BJ (cell line): ENCODE measurements at regions not wholly inside any gene's neighbourhood (a gene's known extent, or its start where the extent isn't known, plus 50 kb on each side); places are given as distances from the start of the nearest gene placed in this dataset.

Experiments used
- CTCF ChIA-PET: fragments of 350-600 bp; formaldehyde crosslinking; extraction: SDS; loops from one replicate; lab custom pipeline; 2021; ENCODE audit warnings: antibody characterized with exemption, inconsistent platforms; lab: Yijun Ruan, JAX
- POLR2A ChIA-PET: fragments of 300-600 bp; sonication (Branson Sonifier 250); formaldehyde crosslinking; extraction: SDS; loops from one replicate; lab custom pipeline; 2021; ENCODE audit warnings: antibody characterized with exemption; lab: Charles Lee
- DNase-seq: peaks from one replicate; pipeline ENCODE4 v3.0.0-alpha.2; 2011; ENCODE audit warnings: low read depth
- H3K27me3 ChIP-seq: 2 replicates; pipeline ENCODE4 v1.6.0; 2011; ENCODE audit warnings: low read length; ENCODE audit not compliant: control insufficient read depth, insufficient read depth
- H3K36me3 ChIP-seq: 2 replicates; pipeline ENCODE4 v1.5.1; 2011; ENCODE audit warnings: low read length; ENCODE audit not compliant: control insufficient read depth, insufficient read depth
- H3K4me3 ChIP-seq: 2 replicates; pipeline ENCODE4 v1.5.1; 2011; ENCODE audit warnings: low read depth, mild to moderate bottlenecking, control low read depth, low read length
- TF ChIP-seq, protein P1 (sequence below): IDR thresholded peaks from 2 replicates; pipeline ENCODE4 v1.5.1; 2011; ENCODE audit warnings: low read depth, mild to moderate bottlenecking, control low read depth, inconsistent platforms, low read length, moderate library complexity; ENCODE audit not compliant: insufficient read depth

DNA sequence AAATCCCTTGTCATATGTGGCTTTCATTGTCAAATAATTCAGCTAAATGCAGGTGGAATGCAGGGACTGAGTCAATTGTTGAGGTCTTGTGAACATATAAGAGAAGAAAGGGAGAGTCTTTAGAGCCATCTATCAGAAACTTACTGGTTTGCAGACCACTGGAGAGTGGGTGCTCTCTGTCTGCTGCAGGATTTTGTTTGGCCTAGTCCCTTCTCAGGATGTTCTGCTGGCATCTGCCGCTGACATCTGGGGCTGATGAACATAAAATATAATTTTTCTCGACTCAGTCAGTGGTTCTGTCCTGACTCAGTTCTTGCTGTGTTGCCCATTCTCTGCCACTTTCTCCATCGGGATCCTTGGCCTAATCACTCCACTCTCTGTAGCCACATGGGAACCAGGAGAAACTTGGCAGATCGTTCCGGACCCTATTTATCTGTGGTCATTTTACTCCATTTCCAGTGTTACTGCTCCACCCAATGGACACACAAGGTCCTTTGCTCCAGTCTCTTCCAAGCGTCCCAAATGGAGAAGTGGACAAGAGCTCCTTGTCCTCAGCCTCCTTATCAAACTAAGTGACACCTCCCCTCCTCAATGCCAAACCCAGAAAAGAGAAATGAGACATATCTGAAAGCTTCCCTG lies 436.2 kb downstream of the FAT4 start:
- no peaks in the 10 kb centered on the region for H3K36me3 ChIP-seq
- TF ChIP-seq, protein P1, sequence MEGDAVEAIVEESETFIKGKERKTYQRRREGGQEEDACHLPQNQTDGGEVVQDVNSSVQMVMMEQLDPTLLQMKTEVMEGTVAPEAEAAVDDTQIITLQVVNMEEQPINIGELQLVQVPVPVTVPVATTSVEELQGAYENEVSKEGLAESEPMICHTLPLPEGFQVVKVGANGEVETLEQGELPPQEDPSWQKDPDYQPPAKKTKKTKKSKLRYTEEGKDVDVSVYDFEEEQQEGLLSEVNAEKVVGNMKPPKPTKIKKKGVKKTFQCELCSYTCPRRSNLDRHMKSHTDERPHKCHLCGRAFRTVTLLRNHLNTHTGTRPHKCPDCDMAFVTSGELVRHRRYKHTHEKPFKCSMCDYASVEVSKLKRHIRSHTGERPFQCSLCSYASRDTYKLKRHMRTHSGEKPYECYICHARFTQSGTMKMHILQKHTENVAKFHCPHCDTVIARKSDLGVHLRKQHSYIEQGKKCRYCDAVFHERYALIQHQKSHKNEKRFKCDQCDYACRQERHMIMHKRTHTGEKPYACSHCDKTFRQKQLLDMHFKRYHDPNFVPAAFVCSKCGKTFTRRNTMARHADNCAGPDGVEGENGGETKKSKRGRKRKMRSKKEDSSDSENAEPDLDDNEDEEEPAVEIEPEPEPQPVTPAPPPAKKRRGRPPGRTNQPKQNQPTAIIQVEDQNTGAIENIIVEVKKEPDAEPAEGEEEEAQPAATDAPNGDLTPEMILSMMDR, result peak; percentile 37
- H3K4me3 ChIP-seq, result no peak overlapping the region
- ChIA-PET POLR2A (no interaction called here), CTCF (interaction anchor here (0.9 to 1.6 kb wide), 7 partner anchors 8 to 438 kb away, joined by 3 to 5 read pairs (median 3); partner anchors contain the start of gene FAT4)
- no peak for DNase-seq
- H3K27me3 ChIP-seq, result no peaks in the 10 kb centered on the region

DNA sequence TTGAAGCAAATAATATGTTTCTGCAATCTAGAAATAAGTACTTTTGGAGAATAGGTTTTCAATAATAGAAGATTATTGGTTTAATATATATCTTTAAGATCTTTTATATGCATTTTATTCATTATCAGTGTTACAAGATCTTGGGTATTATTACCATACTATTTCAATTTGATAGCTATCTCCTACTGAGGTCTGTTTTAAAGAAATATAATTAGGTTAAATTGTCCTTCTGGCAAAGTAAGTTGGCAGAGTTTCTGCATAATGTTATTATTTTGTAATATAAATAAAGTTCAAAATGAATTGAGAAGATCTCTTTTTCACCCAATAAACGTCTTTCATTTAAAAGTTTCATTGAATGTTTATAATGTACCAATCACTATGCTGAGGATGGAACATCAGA lies 443.7 kb downstream of the FAT4 start:
- DNase-seq, result no peak
- Histone ChIP-seq H3K36me3 (no peaks in the 10 kb centered on the region), H3K4me3 (no peak overlapping the region), H3K27me3 (no peaks in the 10 kb centered on the region)
- TF ChIP-seq, protein P1, result no peak
- POLR2A ChIA-PET, result no interaction called here
- CTCF ChIA-PET, result no interaction called here

DNA sequence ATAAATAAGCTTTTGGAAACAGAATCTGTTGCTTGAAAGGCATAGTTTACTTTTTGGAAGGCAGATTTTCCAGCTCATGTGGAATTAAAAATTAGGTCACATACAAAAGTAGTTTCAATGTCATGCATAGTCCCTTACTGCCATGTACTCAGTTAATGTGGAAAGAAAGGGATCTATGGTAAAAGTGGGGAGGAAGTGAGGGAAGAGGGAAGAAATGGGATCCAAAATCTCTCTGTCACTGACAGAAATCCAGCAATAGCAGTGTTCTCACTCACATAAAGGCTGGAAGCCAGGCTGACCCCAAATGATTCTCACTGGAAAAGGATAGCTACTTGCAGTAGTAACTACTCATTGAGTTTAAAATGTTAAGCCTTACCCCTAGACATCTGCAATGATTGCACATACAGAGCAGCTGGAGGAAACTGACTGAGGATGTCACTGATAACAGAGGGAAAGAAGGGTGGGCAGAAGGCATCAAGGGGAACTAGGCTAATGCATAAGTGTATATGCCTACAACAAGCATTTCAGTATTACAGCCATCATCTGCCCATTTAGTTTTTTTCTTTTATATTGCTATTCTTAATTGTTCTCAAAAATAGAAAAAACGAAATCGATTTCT lies 445.6 kb downstream of the FAT4 start:
- ChIA-PET POLR2A (no interaction called here), CTCF (interaction anchor here (0.6 to 1.7 kb wide), 2 partner anchors 9 to 78 kb away, joined by 4 read pairs; no protein-coding TSS in a partner anchor)
- H3K27me3 ChIP-seq, result no peaks in the 10 kb centered on the region
- no peak overlapping the region for H3K4me3 ChIP-seq
- H3K36me3 ChIP-seq, result no peaks in the 10 kb centered on the region
- TF ChIP-seq, protein P1, result no peak
- DNase-seq, result no peak

DNA sequence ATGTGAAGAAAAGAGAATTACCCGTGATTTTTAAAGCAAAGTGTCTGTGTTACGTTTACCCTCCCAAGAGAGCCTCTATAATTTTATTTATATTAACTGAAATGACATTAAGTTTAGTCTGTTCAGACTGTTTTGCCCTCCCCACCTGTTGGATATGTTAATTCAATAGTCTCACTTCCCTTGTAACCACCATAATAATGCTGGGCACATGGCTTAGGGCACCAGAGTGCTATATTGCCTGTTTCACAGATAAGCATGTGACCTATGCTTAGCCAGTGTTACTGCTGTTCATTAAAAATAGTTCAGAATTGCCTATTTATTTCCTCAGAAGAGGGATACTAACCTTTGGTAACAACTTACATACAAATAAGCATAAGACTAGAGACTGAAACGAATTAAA lies 446.2 kb downstream of the FAT4 start:
- Histone ChIP-seq H3K36me3 (no peaks in the 10 kb centered on the region), H3K27me3 (no peaks in the 10 kb centered on the region), H3K4me3 (no peak overlapping the region)
- POLR2A ChIA-PET, result no interaction called here
- DNase-seq, result no peak
- TF ChIP-seq, protein P1, result no peak
- CTCF ChIA-PET, result interaction anchor here (0.6 to 1.7 kb wide), 2 partner anchors 10 to 78 kb away, joined by 4 read pairs; no protein-coding TSS in a partner anchor

DNA sequence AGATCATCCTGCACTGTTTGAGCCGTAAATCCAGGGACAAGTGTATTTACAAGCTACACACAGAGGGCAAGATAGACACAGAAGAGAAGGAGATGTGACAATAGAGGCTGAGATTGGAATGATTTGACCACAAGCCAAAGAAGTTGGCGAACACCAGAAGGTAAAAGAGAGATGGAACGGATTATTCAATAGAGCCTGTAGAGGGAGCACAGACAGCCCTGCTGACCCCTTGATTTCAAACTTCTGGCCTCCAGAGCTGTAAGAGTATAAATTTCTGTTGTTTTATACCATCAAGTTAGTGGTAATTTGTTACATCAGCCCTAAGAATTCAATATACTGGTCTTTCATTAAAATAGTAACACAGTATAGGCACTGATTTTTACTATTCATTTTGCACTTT lies 447.8 kb downstream of the FAT4 start:
- CTCF ChIA-PET, result no interaction called here
- H3K27me3 ChIP-seq, result no peaks in the 10 kb centered on the region
- H3K36me3 ChIP-seq, result no peaks in the 10 kb centered on the region
- no peak overlapping the region for H3K4me3 ChIP-seq
- POLR2A ChIA-PET, result no interaction called here
- TF ChIP-seq, protein P1, result 0 out of 2 replicates have a peak, but pooled peaks have one; percentile 23
- DNase-seq, result no peak
